ENCODE measurements at regions not wholly inside any gene's neighbourhood (a gene's known extent, or its start where the extent isn't known, plus 50 kb on each side); places are given as distances from the start of the nearest gene placed in this dataset.

- TF ChIP-seq CTCF (IDR thresholded peaks at IDR 0.05) (no peak), POLR2A (IDR thresholded peaks at IDR 0.05) (no peak), POLR2AphosphoS5 (IDR thresholded peaks at IDR 0.05) (no peak), EP300 (IDR thresholded peaks at IDR 0.05; ENCODE audit: low read depth) (no peak)
Observed at GRCh38 chr2:51969347-51969746, 937.4 kb upstream of the NRXN1 start.

All from transverse colon (tissue), 4 donors.